Thoracic aorta (tissue), 2 donors: ENCODE measurements at regions not wholly inside any gene's neighbourhood (a gene's known extent, or its start where the extent isn't known, plus 50 kb on each side); places are given as distances from the start of the nearest gene placed in this dataset.

Experiments
- ATAC-seq: fragments of 150-250 bp; one replicate; pipeline ENCODE4 v1.8.0; 2017; ENCODE audit warnings: low read depth; ENCODE audit not compliant: insufficient number of reproducible peaks, low FRiP score
- DNase-seq: peaks from one replicate; pipeline ENCODE4 v3.0.0-alpha.2; 2020; ENCODE audit warnings: low spot score
- H3K27ac ChIP-seq, 2 donors: fragments of 200-600 bp; sonication (generic); 1 replicate in 1 of 2; 2 replicates in 1 of 2; pipeline ENCODE4 v1.5.1; 2016; ENCODE audit warnings: mild to moderate bottlenecking in 2 of 2, moderate library complexity in 2 of 2
- H3K27me3 ChIP-seq: fragments of 200-600 bp; sonication (generic); replicated peaks from 2 replicates; pipeline ENCODE4 v1.6.0; 2016; ENCODE audit warnings: mild to moderate bottlenecking; ENCODE audit not compliant: insufficient read depth
- H3K36me3 ChIP-seq: fragments of 200-600 bp; sonication (generic); one replicate; pipeline ENCODE4 v1.5.1; 2016
- H3K4me1 ChIP-seq, 2 donors: fragments of 200-600 bp; sonication (generic); 1 replicate in 1 of 2; 2 replicates in 1 of 2; pipeline versions ENCODE4 v1.5.1 to v1.6.0; 2016; ENCODE audit warnings: low read depth in 2 of 2, mild to moderate bottlenecking in 1 of 2; ENCODE audit not compliant: control insufficient read depth in 1 of 2
- H3K4me3 ChIP-seq: fragments of 200-600 bp; sonication (generic); 2 replicates; pipeline ENCODE4 v1.5.1; 2016; ENCODE audit warnings: mild to moderate bottlenecking
- H3K9me3 ChIP-seq: fragments of 200-600 bp; sonication (generic); 2 replicates; pipeline ENCODE4 v1.5.1; 2016
- TF ChIP-seq, protein P1 (sequence below): fragments of 200-600 bp; sonication (generic); IDR thresholded peaks from one replicate; pipeline ENCODE4 v1.5.1; 2019; ENCODE audit warnings: antibody characterized with exemption

DNA sequence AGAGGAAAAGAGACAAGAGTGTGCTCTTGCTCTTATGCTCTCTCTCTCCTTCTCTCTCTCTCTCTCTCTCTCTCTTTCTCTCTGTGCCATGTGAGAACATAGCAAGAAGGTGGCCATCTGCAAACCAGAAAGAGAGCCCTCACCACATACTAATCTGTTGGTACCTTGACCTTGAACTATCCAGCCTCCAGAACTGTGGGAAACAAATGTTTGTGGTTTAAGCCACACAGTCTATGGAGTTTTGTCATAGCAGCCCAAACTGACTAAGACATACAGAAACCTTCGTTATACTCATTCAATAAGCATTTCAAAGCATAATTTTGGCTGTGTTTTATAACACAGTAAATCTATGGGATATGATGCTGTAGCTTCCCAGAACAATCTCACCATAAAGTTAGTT is 56.4 kb upstream of the PLPP4 start:
- TF ChIP-seq, protein P1, sequence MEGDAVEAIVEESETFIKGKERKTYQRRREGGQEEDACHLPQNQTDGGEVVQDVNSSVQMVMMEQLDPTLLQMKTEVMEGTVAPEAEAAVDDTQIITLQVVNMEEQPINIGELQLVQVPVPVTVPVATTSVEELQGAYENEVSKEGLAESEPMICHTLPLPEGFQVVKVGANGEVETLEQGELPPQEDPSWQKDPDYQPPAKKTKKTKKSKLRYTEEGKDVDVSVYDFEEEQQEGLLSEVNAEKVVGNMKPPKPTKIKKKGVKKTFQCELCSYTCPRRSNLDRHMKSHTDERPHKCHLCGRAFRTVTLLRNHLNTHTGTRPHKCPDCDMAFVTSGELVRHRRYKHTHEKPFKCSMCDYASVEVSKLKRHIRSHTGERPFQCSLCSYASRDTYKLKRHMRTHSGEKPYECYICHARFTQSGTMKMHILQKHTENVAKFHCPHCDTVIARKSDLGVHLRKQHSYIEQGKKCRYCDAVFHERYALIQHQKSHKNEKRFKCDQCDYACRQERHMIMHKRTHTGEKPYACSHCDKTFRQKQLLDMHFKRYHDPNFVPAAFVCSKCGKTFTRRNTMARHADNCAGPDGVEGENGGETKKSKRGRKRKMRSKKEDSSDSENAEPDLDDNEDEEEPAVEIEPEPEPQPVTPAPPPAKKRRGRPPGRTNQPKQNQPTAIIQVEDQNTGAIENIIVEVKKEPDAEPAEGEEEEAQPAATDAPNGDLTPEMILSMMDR = no peak
- H3K36me3 ChIP-seq = no peaks in the 10 kb centered on the region
- DNase-seq (no peak), ATAC-seq (no peak)
- H3K27ac ChIP-seq = no peak overlapping the region
- no peak overlapping the region for H3K4me3 ChIP-seq
- no peaks in the 10 kb centered on the region for H3K9me3 ChIP-seq
- no peaks in the 10 kb centered on the region for H3K4me1 ChIP-seq
- H3K27me3 ChIP-seq = no peaks in the 10 kb centered on the region

DNA sequence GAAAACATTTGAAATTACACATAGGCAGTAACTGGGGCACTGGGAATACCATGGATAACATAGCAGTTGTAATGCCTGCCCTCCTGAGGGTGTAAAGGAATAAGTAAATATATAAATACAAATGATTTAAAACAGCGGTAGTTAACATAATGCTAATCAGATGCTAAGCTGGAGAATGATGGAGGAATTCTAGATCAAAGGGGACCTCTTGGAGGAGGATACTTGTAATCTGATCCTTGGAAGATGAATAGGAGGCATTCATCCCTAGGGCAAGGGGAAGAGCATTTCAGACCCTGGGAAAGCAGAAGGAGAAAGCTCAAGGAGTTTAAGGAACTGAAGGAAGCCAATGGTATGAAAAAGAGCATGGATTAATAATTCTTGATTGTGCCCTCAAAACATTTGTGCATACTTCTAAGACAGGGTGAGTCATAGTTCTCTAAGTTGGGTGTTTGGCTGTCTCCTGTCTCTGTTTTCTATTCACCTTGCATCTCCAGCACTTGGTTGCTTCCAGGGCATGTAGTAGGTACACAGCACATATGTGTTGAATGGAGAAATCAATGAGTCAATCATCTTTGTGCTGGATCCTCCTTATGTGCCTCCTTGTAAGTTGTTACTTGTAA is 54.8 kb upstream of the PLPP4 start:
- no peak overlapping the region for H3K4me3 ChIP-seq
- H3K4me1 ChIP-seq = no peaks in the 10 kb centered on the region
- ATAC-seq (no peak), DNase-seq (no peak)
- no peaks in the 10 kb centered on the region for H3K36me3 ChIP-seq
- no peaks in the 10 kb centered on the region for H3K9me3 ChIP-seq
- H3K27ac ChIP-seq = no peak overlapping the region
- TF ChIP-seq, protein P1 = no peak
- no peaks in the 10 kb centered on the region for H3K27me3 ChIP-seq

GRCh38 chr10:120403109-120403508 is 53.9 kb upstream of the PLPP4 start:
- ATAC-seq (no peak), DNase-seq (no peak)
- H3K4me1 ChIP-seq = no peaks in the 10 kb centered on the region
- H3K27me3 ChIP-seq = no peaks in the 10 kb centered on the region
- H3K27ac ChIP-seq = no peak overlapping the region
- no peaks in the 10 kb centered on the region for H3K9me3 ChIP-seq
- no peak overlapping the region for H3K4me3 ChIP-seq
- no peaks in the 10 kb centered on the region for H3K36me3 ChIP-seq
- TF ChIP-seq, protein P1 = no peak

GRCh38 chr10:120406376-120406775 is 50.7 kb upstream of the PLPP4 start:
- no peak for ATAC-seq
- Histone ChIP-seq H3K27ac (no peak overlapping the region), H3K36me3 (no peaks in the 10 kb centered on the region), H3K4me1 (no peaks in the 10 kb centered on the region), H3K9me3 (no peaks in the 10 kb centered on the region), H3K27me3 (no peaks in the 10 kb centered on the region), H3K4me3 (no peak overlapping the region)
- DNase-seq = no peak
- TF ChIP-seq, protein P1 = no peak
